ENCODE measurements at regions not wholly inside any gene's neighbourhood (a gene's known extent, or its start where the extent isn't known, plus 50 kb on each side); places are given as distances from the start of the nearest gene placed in this dataset.
"Not testable (repeated sequence)": the region's sequence is repeated elsewhere in the genome, so short reads cannot be mapped to it uniquely, and the experiment has no call there.

DNA sequence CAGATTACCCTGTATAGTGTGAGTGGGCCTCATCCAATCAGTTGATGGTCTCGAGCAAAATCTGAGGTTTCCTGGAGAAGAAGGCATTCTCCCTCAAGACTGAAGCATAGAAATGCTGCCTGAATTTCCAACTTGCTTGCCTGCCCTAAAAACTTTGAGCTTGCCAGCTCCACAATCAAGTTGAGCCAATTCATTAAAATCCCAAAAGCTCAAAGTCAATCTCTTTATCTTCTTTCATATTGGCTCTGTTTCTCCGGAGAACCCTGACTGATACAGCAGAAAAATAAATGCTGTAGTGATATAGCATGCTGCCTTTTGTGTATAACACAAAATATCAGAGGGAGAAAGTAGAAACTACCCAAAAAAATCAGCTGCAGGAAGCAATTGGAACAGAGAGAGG lies 72.5 kb upstream of the NMUR2 start:
- DNase-seq (ENCODE audit: low read depth, low spot score), result no peak
- Histone ChIP-seq H3K36me3 (ENCODE audit: insufficient read depth, low read length) (no peaks in the 10 kb centered on the region), H3K4me3 (no peak overlapping the region), H3K9ac (ENCODE audit: insufficient read length) (no peak overlapping the region), H3K27ac (no peak overlapping the region), H3K9me3 (ENCODE audit: low read depth, low read length) (no peaks in the 10 kb centered on the region)
- TF ChIP-seq FOXP2 (optimal IDR thresholded peaks at IDR 0.05; ENCODE audit: control extremely low read depth, extremely low read length, insufficient read depth) (no peak), EZH2 (IDR thresholded peaks at IDR 0.05) (no peak), POLR2AphosphoS5 (IDR thresholded peaks at IDR 0.05; ENCODE audit: borderline replicate concordance, low read depth, low read length) (no peak)

DNA sequence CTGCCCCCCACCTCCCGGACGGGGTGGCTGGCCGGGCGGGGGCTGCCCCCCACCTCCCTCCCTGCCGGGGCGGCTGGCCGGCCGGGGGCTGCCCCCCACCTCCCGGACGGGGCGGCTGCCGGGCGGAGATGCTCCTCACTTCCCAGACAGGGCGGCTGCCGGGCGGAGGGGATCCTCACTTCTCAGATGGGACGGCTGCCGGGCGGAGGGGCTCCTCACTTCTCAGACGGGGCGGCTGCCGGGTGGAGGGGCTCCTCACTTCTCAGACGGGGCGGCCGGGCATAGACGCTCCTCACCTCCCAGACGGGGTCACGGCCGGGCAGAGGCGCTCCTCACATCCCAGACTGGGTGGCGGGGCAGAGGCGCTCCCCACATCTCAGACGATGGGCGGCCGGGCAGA lies 74.8 kb upstream of the NMUR2 start:
- not testable (repeated sequence) for DNase-seq (ENCODE audit: low read depth, low spot score); H3K9me3 ChIP-seq (ENCODE audit: low read depth, low read length); H3K9ac ChIP-seq (ENCODE audit: insufficient read length); H3K4me3 ChIP-seq; H3K27ac ChIP-seq; H3K36me3 ChIP-seq (ENCODE audit: insufficient read depth, low read length)

DNA sequence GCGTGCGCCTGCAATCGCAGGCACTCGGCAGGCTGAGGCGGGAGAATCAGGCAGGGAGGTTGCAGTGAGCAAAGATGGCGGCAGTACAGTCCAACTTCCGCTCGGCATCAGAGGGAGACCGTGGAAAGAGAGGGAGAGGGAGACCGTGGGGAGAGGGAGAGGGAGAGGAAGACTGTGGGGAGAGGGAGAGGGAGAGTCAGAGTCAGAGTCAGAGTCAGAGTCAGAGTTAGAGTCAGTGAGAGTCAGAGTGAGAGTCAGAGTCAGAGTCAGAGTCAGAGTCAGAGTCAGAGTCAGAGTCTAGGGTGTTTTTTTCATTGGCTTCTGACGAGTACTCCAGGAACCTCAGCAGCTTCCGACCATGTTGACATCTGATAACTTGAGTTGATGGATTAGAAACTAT lies 75.6 kb upstream of the NMUR2 start:
- not testable (repeated sequence) for DNase-seq (ENCODE audit: low read depth, low spot score); H3K9ac ChIP-seq (ENCODE audit: insufficient read length); H3K9me3 ChIP-seq (ENCODE audit: low read depth, low read length); H3K27ac ChIP-seq; H3K4me3 ChIP-seq; H3K36me3 ChIP-seq (ENCODE audit: insufficient read depth, low read length)

DNA sequence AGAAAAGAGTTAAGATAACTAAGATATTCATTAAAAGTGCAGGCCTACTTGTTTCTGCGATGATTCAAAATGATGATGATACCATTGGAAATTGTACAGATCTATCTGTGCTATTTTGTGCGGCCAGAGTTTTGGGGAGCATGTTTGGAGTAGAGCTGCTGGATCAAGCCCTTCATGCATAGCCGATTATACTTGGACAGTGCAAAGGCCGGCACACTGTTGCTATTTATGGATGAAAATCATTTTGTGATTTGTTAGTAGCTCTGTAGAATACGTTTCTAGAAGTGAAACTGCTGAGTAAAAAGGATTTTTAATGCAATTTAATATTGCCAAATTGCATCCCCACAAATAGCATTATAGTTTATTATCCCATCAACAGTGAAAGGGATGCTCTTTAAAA lies 82.1 kb upstream of the NMUR2 start:
- no peak for DNase-seq (ENCODE audit: low read depth, low spot score)
- H3K36me3 ChIP-seq (ENCODE audit: insufficient read depth, low read length), result no peaks in the 10 kb centered on the region
- no peak overlapping the region for H3K4me3 ChIP-seq
- H3K9me3 ChIP-seq (ENCODE audit: low read depth, low read length), result no peaks in the 10 kb centered on the region
- no peak overlapping the region for H3K9ac ChIP-seq (ENCODE audit: insufficient read length)
- TF ChIP-seq POLR2AphosphoS5 (IDR thresholded peaks at IDR 0.05; ENCODE audit: borderline replicate concordance, low read depth, low read length) (no peak), EZH2 (IDR thresholded peaks at IDR 0.05) (no peak), FOXP2 (optimal IDR thresholded peaks at IDR 0.05; ENCODE audit: control extremely low read depth, extremely low read length, insufficient read depth) (no peak)
- no peak overlapping the region for H3K27ac ChIP-seq

DNA sequence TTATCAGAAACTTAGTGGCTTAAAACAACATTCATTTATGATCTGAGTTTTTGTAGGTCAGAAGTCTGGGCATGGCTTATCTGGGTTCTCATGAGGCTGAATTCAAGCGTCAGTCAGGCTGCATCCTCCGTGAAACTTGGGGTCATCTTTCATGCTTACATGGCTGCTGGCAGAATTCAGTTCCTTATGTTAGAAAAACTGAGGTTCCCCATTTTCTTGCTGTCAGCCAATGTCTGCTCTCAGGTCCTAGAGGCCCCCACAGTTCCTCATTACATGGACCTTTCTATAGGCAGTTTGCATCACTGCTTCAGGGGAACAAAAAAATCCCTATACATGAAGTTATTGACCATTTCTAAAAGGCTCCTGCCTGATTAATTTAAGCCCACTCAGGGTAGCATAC lies 83.8 kb upstream of the NMUR2 start:
- no peak for TF ChIP-seq POLR2AphosphoS5 (IDR thresholded peaks at IDR 0.05; ENCODE audit: borderline replicate concordance, low read depth, low read length)
- TF ChIP-seq EZH2 (IDR thresholded peaks at IDR 0.05), result no peak
- no peak for TF ChIP-seq FOXP2 (optimal IDR thresholded peaks at IDR 0.05; ENCODE audit: control extremely low read depth, extremely low read length, insufficient read depth)
- Histone ChIP-seq H3K36me3 (ENCODE audit: insufficient read depth, low read length) (no peaks in the 10 kb centered on the region), H3K9me3 (ENCODE audit: low read depth, low read length) (no peaks in the 10 kb centered on the region), H3K27ac (no peak overlapping the region), H3K4me3 (no peak overlapping the region), H3K9ac (ENCODE audit: insufficient read length) (no peak overlapping the region)
- DNase-seq (ENCODE audit: low read depth, low spot score), result no peak

DNA sequence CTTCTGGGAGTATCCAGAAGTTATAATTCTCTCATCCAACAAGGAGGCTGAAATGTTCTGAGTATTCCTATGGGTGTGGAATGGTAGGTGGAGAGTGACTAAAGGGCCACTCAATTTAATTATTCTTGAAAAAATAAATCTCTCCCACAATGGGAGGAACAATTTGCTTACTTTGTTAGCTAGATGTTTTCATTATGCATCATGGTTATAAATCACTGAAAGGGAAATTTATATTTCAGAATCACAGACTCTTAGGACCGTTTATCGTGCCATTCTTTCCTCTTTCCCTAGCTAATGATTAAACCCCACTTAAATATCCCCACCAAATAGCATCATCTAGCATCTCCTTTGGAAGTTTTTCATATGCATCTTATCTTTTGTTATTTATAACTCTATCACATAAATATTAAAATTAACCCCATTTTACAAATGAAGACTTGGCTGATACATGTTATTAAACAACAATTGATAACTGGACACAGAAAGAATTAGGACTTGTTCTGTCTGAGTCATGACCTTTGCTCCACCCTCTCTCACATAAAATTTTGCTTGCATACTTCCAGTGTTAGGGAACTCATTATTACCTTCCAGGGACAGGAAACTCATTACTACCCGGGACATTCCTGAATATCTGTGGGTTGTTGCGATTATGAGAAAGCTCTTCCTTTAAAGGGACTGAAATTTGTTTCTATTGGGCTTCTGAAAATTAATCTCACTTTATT lies 94.9 kb upstream of the NMUR2 start:
- TF ChIP-seq FOXP2 (optimal IDR thresholded peaks at IDR 0.05; ENCODE audit: control extremely low read depth, extremely low read length, insufficient read depth) (no peak), POLR2AphosphoS5 (IDR thresholded peaks at IDR 0.05; ENCODE audit: borderline replicate concordance, low read depth, low read length) (no peak), EZH2 (IDR thresholded peaks at IDR 0.05) (no peak)
- H3K27ac ChIP-seq, result no peak overlapping the region
- no peak overlapping the region for H3K9ac ChIP-seq (ENCODE audit: insufficient read length)
- H3K9me3 ChIP-seq (ENCODE audit: low read depth, low read length), result no peaks in the 10 kb centered on the region
- no peak overlapping the region for H3K4me3 ChIP-seq
- DNase-seq (ENCODE audit: low read depth, low spot score), result no peak
- no peaks in the 10 kb centered on the region for H3K36me3 ChIP-seq (ENCODE audit: insufficient read depth, low read length)

DNA sequence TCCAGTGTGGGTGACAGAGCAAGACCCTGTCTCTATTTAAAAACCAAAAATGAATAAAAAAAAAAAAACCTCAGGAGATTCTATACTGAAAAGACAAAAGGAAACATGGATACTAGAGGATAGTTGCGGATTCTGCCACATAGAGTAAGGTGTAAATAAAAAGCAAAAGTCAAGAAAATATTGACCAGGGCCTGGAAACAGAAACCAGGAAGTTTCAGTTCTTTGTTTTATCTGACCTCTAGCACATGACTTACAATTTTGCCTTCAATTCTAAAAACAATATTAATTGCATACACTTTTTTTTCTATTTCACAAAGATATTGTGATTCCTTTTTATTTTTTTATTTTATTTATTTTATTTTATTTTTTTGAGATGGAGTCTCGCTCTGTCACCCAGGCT lies 96.2 kb upstream of the NMUR2 start:
- no peaks in the 10 kb centered on the region for H3K36me3 ChIP-seq (ENCODE audit: insufficient read depth, low read length)
- H3K9me3 ChIP-seq (ENCODE audit: low read depth, low read length), result no peaks in the 10 kb centered on the region
- no peak overlapping the region for H3K4me3 ChIP-seq
- no peak for TF ChIP-seq FOXP2 (optimal IDR thresholded peaks at IDR 0.05; ENCODE audit: control extremely low read depth, extremely low read length, insufficient read depth)
- no peak for TF ChIP-seq POLR2AphosphoS5 (IDR thresholded peaks at IDR 0.05; ENCODE audit: borderline replicate concordance, low read depth, low read length)
- no peak for TF ChIP-seq EZH2 (IDR thresholded peaks at IDR 0.05)
- no peak overlapping the region for H3K9ac ChIP-seq (ENCODE audit: insufficient read length)
- no peak overlapping the region for H3K27ac ChIP-seq
- no peak for DNase-seq (ENCODE audit: low read depth, low spot score)

DNA sequence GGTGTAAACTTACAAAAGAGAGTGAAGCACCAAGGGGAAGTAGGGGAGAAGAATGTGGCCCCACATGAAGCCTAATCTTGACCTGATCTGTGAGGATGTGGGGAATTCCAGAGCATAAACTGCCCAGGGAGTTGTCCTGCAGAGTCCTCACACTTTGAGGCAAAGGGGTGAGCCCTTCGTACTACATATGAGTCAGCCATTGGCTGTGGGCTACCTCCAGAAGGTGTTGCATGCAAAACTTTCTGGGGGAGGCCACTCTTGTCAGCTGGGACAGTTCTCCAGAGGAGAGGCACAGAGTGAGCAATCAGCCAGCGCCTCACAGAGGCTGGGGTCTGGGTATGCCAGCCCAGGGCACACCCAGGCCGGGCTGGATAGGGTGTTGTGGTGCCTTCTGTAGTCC lies 98.1 kb upstream of the NMUR2 start:
- H3K4me3 ChIP-seq, result no peak overlapping the region
- H3K9me3 ChIP-seq (ENCODE audit: low read depth, low read length), result no peaks in the 10 kb centered on the region
- no peak for DNase-seq (ENCODE audit: low read depth, low spot score)
- H3K9ac ChIP-seq (ENCODE audit: insufficient read length), result no peak overlapping the region
- no peaks in the 10 kb centered on the region for H3K36me3 ChIP-seq (ENCODE audit: insufficient read depth, low read length)
- H3K27ac ChIP-seq, result no peak overlapping the region
- TF ChIP-seq POLR2AphosphoS5 (IDR thresholded peaks at IDR 0.05; ENCODE audit: borderline replicate concordance, low read depth, low read length), result no peak

DNA sequence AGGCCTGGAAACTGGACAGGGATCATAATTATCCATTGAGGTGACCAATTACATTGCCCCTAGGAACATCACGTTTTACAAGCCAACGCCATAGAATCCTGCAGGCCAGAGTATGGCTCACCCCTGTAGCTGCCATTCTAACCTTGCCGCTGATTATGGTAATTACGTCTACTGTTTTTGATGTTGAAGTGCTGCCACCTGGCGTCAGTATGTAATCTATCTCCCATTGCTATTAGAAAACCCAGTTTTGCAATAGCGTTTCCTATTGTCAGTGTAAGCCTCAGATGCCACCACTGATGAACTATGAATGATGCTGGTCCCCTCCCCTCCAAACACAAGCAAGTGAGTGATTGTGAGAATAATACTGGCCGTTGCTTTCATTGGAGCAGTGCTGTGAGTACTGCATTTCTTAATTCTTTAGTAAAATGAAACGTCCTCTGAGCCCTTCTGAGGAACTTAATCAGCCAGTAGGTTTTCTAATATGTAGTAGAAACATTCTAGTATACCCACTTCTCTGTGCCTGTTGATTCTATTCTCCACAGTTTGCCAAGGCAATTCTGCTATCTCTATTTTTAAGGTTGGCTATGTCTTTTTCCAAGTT lies 100.5 kb upstream of the NMUR2 start:
- Histone ChIP-seq H3K9me3 (ENCODE audit: low read depth, low read length) (no peaks in the 10 kb centered on the region), H3K36me3 (ENCODE audit: insufficient read depth, low read length) (no peaks in the 10 kb centered on the region), H3K27ac (no peak overlapping the region), H3K4me3 (no peak overlapping the region), H3K9ac (ENCODE audit: insufficient read length) (no peak overlapping the region)
- TF ChIP-seq FOXP2 (optimal IDR thresholded peaks at IDR 0.05; ENCODE audit: control extremely low read depth, extremely low read length, insufficient read depth) (no peak), POLR2AphosphoS5 (IDR thresholded peaks at IDR 0.05; ENCODE audit: borderline replicate concordance, low read depth, low read length) (no peak), EZH2 (IDR thresholded peaks at IDR 0.05) (no peak)
- DNase-seq (ENCODE audit: low read depth, low spot score), result peak; percentile 5

Measured in SK-N-MC (cell line).